HG03432 (cell line): ENCODE measurements at regions not wholly inside any gene's neighbourhood (a gene's known extent, or its start where the extent isn't known, plus 50 kb on each side); places are given as distances from the start of the nearest gene placed in this dataset.
"Not testable (repeated sequence)": the region's sequence is repeated elsewhere in the genome, so short reads cannot be mapped to it uniquely, and the experiment has no call there.

Source experiments
- ATAC-seq: cut with Tn5 transposase; IDR thresholded peaks from one replicate; pipeline ENCODE4 v1.9.1; 2021; ENCODE audit warnings: mild to moderate bottlenecking, moderate library complexity; ENCODE audit not compliant: unreplicated experiment

DNA sequence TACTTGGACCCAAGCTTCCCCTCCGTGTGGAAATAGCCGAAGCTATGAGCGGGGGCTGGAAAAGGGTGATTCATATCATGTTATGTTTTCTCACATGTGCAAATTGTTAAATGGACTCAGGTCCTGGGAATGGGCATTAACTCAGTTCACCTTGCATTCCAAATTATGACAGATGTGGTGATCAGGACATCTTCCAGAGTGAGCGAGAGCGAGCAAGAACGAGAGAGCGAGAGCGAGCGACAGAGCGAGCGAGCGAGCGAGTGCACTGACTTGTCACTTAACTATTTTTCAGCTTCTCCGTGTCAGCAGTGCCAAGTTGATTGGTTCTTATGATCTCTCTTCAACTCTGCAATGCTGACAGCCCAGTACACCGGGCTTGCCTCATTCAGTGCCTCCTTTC lies 437.4 kb upstream of the NRSN1 start:
- ATAC-seq: no peak

DNA sequence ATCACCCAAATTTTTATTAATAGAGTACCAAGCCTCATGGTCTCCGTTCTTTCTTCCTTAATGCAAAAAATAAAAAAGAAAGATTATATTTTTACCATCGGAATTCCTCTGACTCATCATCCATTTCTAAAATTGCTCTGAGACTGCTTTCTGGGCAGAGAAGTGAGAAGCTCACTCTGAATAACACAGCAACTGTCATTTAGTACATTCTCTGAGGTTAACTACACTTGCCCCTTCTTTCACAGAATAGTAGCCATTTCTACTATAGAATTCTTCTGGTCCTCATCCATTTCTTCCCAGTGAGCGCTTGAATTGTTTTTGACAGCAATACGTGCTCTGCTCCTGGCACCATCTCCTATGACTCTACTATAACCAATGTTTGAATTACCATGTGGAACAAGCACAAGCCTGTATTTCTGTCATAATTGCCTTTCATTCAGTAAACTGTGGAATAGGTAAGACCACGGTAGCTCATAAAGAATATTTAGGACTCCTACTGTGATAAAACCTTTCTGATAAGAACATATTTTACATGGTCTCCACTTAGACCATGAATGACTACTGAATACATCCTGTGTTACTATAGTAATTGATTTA lies 435.5 kb upstream of the NRSN1 start:
- ATAC-seq: no peak

DNA sequence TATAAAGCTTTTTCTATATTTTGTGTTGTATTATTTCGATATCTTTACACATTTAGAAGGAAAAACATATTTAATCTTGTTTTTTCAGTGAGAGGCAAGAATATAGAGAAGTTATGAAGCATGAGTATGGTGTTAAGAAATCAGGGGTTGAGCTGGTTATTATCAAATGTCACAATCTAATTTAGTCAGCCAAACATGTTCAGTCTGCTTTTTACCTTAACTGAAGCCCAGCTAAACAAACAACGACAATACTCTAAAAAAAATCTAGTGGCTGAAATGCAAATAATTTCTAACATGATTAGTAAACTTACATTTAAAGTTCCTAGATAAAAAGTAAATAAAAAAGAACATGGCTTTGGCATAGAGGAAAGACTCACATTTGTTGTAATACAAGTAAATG lies 433.8 kb upstream of the NRSN1 start:
- no peak for ATAC-seq

DNA sequence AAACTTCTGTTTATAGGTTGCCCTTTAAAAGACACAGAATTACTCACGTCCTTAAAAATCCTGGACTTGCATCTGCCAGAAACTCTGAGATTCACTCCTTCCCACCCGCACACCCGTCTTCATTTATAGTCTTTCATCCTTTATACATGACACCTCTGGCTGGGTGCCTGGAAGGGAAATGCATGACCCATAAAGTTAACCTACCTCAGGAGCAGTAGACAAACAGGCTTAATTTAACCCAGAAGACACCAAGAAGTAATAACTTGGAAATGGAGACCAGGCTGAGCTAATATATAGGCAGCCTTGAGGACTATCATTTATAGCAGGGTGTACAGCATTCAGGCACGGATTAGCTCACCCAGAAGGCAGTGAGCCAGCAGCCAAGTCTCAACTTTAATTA lies 429.0 kb upstream of the NRSN1 start:
- ATAC-seq: no peak

DNA sequence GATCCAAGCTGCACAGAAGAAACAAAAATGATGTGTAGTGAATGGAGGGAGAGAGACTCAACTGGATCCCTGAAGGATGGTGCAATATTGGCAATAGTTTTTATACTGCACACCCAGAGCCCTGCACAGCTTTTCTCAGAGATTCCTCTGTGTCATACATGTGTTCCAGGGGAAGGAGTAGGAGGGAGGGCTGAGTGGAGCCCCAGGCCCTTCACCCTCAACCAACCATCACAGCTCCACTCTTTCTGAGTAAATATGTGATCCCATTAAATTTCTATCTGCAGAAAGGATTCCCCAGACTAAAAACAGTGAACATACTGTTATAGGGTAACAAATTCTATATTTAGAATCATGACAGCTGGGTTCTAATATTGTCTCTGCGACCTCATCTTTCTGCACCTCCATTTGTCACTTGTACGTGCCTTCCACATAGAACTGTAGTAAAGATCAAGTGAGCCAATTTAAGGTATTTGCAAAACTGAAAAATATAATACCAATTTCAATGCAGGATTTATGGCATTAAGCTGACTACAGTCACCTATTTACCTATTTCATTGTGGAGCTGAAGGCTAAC lies 421.4 kb upstream of the NRSN1 start:
- no peak for ATAC-seq

DNA sequence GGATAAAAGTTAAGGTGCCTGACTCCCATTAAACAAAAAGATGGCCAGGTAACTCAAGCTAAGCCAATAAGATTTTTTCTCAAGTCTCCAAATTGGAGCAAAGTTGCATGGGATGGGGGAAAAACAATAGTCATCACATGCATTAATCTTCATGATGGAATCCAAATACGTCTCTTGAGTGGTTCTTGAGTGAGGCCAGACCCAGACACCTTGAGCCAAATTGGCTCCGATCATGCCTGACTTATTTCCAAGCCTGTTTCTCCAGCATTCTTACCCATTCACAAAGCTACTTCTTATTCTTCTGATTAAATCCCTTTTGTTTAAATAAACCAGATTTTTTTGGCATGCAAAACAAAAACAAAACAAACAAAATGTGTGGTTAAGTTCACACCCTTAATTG lies 420.3 kb upstream of the NRSN1 start:
- ATAC-seq: no peak

DNA sequence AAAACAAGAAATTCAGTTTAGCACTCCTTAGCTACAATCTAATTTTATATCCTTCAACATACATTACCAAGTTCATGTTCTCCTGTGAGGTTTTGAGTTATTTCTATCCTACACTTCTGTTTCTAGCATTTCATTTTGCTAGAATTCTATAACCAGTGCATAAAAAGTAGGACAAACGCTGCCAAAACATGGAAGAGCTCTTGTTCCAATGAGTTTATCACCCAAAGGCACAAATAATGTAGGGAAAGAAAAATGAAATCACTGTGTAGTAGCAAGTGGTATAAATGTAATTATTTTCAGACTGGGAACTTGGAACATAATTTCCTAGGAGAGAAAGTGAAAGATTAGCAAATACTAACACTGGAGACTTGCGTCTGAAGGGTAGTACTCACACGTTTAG lies 413.3 kb upstream of the NRSN1 start:
- ATAC-seq: no peak

DNA sequence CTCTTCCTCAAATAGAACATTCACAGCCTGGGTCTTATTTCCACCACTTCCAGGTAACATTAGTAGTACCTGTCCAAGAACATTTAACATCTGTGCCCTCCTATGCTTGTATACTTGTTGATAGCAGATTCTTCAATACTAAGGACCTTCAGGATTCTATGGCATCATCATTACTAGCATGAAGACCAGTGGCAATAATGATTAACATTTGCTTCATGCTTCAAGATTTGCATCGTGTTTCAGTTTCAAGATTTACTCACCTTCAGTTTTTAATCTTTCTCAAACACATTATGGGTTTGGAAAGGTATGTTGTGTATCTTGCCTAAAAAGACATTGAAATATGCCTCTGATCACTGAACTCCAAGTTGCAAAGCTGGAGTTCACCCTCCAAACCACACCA lies 412.8 kb upstream of the NRSN1 start:
- peak; percentile 86 for ATAC-seq

DNA sequence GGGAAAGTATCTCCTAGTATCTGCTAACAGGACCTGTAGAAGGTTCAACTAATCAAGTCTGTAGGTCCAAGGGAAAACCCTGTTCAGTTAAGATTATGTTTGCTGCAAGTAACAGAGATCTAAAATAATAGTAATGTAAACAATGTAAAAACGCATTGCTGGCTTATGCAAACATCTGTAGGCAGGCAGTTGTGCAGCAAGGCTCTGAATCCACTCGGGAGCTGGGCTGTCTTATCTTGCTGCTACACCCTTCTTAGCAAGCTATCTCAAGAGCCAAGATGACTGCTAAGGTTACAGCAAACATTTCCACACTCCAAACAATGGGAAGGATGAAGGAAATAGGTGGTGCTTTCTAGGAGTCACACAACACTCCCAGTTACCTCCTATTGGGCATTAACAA lies 397.3 kb upstream of the NRSN1 start:
- ATAC-seq: no peak

DNA sequence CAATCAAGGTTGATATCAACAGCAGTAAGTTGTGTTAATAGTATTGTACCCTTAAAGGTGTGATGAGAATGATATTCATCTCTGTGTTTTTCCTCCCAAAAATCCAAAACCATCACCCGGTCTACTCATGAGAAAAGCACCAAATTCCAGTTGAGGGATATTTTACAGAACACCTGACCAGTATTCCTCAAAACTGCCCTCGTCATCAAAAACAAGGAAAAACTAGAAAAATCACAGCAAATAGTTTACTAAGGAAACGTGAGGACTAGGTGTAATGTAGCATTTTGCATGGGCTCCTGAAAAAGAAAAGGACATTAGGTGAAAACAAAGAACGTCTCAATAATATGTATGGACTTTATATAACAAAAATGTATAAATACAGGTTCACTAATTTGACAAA lies 394.4 kb upstream of the NRSN1 start:
- no peak for ATAC-seq

DNA sequence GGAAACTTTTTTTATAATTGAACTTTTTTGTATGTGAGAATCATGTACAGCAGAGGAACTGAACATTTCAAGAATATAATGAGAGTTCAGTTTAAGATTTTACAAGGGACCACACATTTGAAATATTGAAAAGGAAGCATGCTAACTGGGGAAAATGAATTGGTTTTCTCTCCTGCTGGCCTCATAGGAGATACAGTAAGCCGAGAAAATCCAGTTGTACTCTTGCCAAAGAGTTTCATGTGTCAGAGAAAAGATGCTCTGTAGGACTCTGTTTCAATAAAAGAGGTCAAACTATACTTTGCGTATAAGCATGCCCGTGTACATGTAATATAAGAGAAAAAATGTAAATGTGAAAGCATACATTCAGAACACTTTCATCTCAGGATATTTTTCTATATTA lies 393.5 kb upstream of the NRSN1 start:
- no peak for ATAC-seq

DNA sequence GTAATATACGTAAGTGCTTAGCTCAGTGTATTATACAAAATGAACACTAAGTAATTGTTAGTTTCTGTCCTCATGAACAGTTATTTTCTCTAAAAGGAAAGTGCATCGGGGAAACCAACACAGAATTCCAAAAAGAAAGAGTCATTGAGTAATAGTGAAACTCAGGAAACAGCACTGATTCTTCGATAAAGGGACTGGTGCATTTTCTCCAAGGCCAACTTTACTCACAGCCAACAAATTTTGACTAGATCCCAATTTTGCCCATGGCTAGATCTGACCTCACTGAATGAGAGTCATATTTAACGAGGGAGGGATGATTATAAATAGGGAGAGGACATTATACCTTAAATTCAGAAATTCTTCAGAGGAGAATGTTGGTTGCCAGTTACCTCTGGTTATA lies 390.9 kb upstream of the NRSN1 start:
- ATAC-seq: no peak

DNA sequence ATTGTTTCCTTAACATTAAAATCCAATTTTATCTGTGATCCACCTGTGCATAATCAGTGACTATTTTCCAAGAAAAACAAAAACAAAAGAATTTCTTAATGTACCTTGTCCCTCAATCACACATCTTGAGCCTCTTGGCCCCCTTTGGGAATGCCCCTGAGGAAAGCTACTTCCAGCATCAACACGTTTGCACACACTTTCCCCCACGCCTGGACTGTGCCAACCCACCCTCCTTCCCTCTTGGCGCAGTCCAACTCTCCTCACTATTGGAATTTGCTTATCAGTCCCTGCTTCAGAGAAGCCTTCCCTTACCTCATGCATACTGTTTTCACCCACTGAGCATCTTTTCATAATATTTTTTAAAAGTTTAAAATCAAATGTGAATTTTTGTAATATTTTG lies 389.4 kb upstream of the NRSN1 start:
- no peak for ATAC-seq

DNA sequence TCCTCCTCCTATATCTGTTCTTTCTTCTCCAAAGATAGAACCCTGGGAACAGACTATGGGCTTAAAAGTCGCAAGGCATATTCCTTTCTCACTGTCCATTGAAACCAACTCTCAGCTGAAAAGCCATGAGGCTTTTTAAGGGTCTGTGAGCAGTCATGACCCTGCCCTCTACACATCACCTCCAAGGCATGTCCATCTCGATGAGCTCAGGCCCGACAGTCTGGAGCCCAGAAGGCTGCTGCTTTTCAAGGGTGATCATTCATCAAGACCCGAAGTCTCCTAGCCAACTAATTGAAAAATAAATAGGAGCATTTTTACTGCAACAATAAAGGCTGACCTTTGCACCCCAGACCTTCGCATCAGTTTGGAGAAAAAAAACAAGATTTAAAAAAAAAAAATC lies 378.8 kb upstream of the NRSN1 start:
- ATAC-seq: no peak

DNA sequence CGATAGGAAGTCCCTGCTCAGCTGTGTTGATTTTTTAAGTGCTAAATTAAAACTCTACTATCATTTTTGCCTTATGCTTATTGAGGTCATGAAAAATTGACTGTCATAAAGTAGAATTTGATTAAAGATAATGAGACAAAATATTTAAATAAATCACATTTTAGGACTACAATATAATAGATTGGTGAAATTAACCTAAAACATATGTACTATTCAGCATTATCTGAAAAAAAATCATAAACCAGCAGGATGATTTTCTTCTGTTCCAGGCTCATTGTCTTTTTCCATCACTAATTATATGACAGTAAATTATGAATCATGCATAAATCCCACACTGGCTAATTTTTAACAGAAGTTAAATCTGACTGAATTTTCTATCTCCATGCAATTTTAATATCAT lies 373.6 kb upstream of the NRSN1 start:
- ATAC-seq: no peak

DNA sequence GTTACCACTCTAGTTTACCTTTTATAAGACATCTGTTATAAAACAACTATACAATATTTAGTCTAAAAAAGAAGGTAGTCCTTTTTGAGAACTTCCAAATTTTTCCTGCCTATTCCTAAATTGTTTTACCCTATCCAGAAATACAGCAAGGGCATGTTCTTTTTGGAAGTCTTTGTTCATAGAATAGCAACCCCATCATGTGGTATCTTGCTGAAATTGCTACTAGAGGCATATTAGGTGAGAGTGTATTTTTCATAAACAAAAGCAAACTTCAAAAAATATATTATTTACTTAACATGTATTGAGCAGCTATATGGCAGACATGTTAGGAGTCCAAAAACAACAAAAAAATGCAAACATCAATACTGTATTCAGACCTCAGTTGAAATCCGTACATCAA lies 371.8 kb upstream of the NRSN1 start:
- no peak for ATAC-seq

DNA sequence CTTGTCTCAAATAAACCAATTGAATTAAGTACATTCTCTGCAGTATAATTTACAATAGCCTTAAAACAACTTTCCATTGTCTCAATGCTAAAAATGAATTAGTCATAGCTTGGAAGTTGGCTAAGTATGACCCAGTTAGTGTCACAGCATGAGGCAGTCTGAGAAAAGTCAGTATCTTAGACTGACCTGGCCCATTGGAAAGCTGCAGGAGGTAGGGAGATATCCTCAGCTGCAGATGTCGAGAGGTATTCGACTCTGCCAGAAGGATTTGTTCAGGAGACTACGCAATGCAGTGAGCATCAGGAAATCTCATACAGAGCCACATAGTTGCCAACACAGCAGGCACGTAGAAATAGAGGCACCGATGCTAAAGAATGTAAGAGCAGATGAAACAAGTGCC lies 350.9 kb upstream of the NRSN1 start:
- no peak for ATAC-seq

DNA sequence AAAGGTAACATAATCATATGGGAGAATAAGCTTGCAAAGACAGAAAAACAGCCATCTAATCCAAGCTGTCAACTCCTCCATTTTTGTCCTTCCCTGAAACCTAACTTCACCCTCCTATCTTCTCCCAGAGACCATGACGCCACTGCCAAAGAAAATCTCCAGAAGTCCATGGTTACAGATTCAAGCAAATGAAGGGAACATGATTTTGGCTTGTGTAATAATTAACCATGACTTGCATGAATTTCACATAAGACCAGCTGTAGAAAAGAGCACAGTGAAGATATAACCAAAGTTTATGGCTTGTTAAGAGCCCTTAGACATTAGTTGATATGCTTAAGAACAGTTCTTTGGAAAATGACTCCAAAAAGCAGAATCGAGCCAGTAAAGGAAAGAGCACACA lies 342.1 kb upstream of the NRSN1 start:
- ATAC-seq: no peak

DNA sequence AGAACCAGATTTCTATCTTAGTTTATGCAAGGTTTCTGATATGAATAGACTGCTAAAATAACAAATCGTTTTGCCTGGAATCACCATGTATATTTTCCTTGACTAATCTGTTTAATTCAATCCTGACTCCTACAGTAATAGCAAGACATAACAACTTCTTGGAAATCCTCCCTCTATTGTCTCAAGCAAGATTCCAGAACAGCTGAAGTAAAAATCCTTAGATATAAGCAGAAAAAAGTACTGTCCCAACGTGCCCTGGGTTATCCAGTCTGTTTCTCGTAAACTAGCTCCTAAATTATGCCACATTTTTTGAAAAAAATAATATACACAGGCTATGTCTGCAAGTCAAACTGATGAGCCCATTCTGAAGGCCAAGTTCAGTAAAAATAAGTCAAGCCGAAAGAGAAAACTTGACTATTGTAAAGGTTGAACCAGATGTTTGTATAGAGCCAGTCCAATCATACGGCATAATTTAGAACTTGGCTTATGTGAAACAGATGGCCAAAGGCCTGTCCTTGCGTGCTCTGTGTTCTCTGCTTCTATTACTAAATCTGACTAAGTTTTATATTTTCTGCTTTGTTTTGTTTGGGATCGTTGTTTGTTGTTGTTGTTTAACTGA lies 341.6 kb upstream of the NRSN1 start:
- no peak for ATAC-seq

DNA sequence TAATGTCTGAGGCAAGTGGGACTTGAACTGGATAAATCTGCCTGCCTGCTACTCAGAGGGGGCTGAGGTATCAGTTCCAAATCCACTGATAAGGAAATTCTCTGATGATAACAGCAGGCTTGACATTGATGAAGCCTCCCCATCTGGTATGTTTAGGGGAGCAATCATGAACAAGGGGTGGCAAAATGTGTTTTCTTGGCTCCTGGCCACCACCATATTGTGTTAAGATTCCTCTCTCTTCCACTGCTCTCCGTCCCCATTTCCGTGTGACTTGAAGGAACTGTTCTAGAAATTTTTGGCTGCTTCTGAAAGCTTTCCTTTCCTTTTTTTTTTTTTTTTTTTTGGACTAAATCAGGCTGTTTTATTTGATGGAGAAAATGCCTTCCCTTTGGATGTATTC lies 335.3 kb upstream of the NRSN1 start:
- ATAC-seq: no peak

DNA sequence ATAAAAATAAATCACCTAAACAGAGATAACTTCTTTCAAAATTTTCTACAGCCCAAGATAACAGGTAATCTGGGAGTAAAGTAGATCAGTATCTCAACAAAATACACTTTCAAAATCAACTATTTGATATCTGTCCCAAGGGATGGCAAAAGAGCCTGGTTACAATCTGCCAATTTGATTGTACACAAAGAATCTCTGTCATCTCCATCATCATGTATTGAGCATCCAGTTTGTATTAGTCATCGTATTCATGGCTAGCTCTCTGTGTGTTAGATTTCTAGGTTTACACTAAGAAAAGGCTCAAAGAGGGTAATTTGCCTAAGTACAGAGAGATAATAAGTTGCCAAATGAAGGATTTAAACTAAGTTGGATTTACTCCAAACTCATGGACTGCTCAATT lies 329.0 kb upstream of the NRSN1 start:
- no peak for ATAC-seq

DNA sequence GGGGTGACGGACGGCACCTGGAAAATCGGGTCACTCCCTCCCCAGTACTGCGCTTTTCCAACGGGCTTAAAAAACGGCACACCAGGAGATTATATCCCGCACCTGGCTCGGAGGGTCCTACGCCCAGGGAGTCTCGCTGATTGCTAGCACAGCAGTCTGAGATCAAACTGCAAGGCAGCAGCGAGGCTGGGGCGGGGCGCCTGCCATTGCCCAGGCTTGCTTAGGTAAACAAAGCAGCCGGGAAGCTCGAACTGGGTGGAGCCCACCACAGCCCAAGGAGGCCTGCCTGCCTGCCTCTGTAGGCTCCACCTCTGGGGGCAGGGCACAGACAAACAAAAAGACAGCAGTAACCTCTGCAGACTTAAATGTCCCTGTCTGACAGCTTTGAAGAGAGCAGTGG lies 321.7 kb upstream of the NRSN1 start:
- ATAC-seq: not testable (repeated sequence)

DNA sequence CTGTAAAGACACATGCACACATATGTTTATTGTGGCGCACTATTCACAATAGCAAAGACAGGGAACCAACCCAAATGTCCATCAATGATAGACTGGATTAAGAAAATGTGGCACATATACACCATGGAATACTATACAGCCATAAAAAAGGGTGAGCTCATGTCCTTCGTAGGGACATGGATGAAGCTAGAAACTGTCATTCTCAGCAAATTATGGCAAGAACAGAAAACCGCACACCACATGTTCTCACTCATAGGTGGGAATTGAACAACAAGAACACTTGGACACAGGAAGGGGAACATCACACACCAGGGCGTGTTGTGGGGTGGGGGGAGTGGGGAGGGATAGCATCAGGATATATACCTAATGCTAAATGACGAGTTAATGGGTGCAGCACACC lies 304.9 kb upstream of the NRSN1 start:
- ATAC-seq: not testable (repeated sequence)
